Right lobe of liver (tissue), 4 donors: ENCODE measurements at regions not wholly inside any gene's neighbourhood (a gene's known extent, or its start where the extent isn't known, plus 50 kb on each side); places are given as distances from the start of the nearest gene placed in this dataset.

Source experiments
- CTCF ChIP-seq, 4 donors: fragments of 200-600 bp in 3 of 4; fragments of 450-650 bp in 1 of 4; IDR thresholded peaks; one replicate each; pipeline versions ENCODE4 v1.5.1 to v1.8.0; 2016 to 2022; ENCODE audit warnings: antibody characterized with exemption in 4 of 4, mild to moderate bottlenecking in 2 of 4
- POLR2A ChIP-seq: fragments of 450-650 bp; IDR thresholded peaks from one replicate; pipeline ENCODE4 v1.6.1; 2017; ENCODE audit warnings: antibody characterized with exemption, mild to moderate bottlenecking
- donor health status: DM: no; HTN: no; CAD: no.
- donor health status: DM: no; HTN: no; CAD: no.
- donor health status: DM: no; HTN: yes; CAD: no.

- TF ChIP-seq CTCF (IDR thresholded peaks at IDR 0.05) = no peak
- TF ChIP-seq POLR2A = no peak
These were observed 375.1 kb upstream of the ST8SIA4 start for GRCh38 chr5:101278011-101278687.
